Endodermal cell (in vitro differentiated cells): ENCODE measurements at regions not wholly inside any gene's neighbourhood (a gene's known extent, or its start where the extent isn't known, plus 50 kb on each side); places are given as distances from the start of the nearest gene placed in this dataset.

Experiments
- DNase-seq: peaks from one replicate; pipeline ENCODE4 v3.0.0-alpha.2; 2017
- H3K27ac ChIP-seq: 2 replicates; pipeline ENCODE4 v1.5.1; 2013; ENCODE audit warnings: mild to moderate bottlenecking, low read depth, low read length, moderate library complexity
- H3K27me3 ChIP-seq: 2 replicates; pipeline ENCODE4 v1.6.1; 2013; ENCODE audit warnings: mild to moderate bottlenecking, low read length, moderate library complexity; ENCODE audit not compliant: insufficient read depth, control insufficient read depth, poor library complexity, severe bottlenecking
- H3K36me3 ChIP-seq: 2 replicates; pipeline ENCODE4 v1.7.0; 2013; ENCODE audit warnings: mild to moderate bottlenecking, low read length, moderate library complexity; ENCODE audit not compliant: control insufficient read depth, insufficient read depth
- H3K4me1 ChIP-seq: one replicate; pipeline ENCODE4 v1.7.0; 2013; ENCODE audit warnings: low read length; ENCODE audit not compliant: control insufficient read depth, insufficient read depth
- H3K4me3 ChIP-seq: 2 replicates; pipeline ENCODE4 v1.5.1; 2013; ENCODE audit warnings: mild to moderate bottlenecking, low read length, moderate library complexity
- H3K9ac ChIP-seq: 2 replicates; pipeline ENCODE4 v1.6.1; 2013; ENCODE audit warnings: mild to moderate bottlenecking, low read length, moderate library complexity; ENCODE audit not compliant: poor library complexity, severe bottlenecking; ENCODE audit errors: extremely low read depth
- H3K9me3 ChIP-seq: 2 replicates; pipeline ENCODE4 v1.6.1; 2013; ENCODE audit warnings: mild to moderate bottlenecking, low read length, moderate library complexity; ENCODE audit not compliant: control insufficient read depth
- H3K27ac Mint-ChIP-seq: 2 replicates; pipeline ENCODE4 v1.8.0; 2020; ENCODE audit warnings: mixed read lengths
- H3K27me3 Mint-ChIP-seq: 2 replicates; pipeline ENCODE4 v1.8.0; 2021; ENCODE audit warnings: mild to moderate bottlenecking, mixed read lengths; ENCODE audit not compliant: insufficient read depth
- H3K36me3 Mint-ChIP-seq: 2 replicates; pipeline ENCODE4 v1.8.0; 2020; ENCODE audit warnings: low read depth, mixed read lengths
- H3K4me1 Mint-ChIP-seq: 2 replicates; pipeline ENCODE4 v1.8.0; 2020; ENCODE audit warnings: mixed read lengths
- H3K4me3 Mint-ChIP-seq: 2 replicates; pipeline ENCODE4 v1.8.0; 2020; ENCODE audit warnings: mild to moderate bottlenecking, moderate library complexity, mixed read lengths
- H3K9me3 Mint-ChIP-seq: 2 replicates; pipeline ENCODE4 v1.8.0; 2020; ENCODE audit warnings: mild to moderate bottlenecking, mixed read lengths
- WGBS, 2 experiments: methylation state at CpG; one replicate each; pipeline versions ENCODE4 v1.1.5 to v1.1.7; 2013; ENCODE audit warnings: missing lambda C conversion rate in 2 of 2, mixed read lengths in 1 of 2; ENCODE audit not compliant: insufficient coverage in 1 of 2, insufficient read length in 1 of 2; 5-methylcytosine and 5-hydroxymethylcytosine counted together
- TF ChIP-seq, protein P1 (sequence below): fragments of 200-600 bp; sonication (generic); conservative IDR thresholded peaks from 2 replicates; pipeline ENCODE4 v1.5.0; 2021; ENCODE audit warnings: antibody characterized with exemption, mild to moderate bottlenecking

DNA sequence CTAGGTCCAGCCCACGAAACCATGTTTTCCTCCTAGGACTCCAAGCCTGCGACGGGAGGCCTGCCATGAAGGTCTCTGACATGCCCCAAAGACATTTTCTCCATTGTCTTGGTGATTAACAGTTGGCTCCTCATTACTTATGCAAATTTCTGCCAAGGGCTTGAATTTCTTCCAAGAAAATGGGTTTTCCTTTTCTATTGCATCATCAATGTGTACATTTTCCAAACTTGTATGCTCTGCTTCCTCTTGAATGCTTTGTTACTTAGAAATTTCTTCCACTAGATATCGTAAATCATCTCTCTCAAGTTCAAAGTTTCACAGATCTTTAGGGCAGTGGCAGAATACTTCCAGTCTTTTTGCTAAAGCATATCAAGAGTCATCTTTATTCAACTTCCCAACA is 1792.7 kb upstream of the CDH9 start:
- WGBS, 2 experiments = 92 to 97% methylated on average over 4 of the region's 4 CpGs
- H3K27ac Mint-ChIP-seq = no peak overlapping the region
- H3K4me3 ChIP-seq = no peak overlapping the region

DNA sequence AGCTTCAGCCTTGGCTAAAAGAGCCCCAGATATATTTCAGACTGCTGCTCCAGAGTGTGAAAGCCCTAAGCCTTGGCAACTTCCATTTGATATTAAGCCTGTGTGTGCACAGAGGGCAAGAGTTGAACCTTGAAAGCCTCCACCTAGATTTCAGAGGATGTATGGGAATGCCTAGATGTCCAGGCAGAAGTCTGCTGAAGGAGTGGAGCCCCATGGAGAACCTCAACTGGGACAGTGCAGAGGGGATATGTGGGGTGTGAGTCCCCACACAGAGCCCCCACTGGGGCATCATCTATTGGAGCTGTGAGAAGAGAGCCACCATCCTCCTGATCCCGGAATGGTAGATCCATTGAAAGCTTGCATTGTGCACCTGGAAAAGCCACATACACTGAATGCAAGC is 1784.8 kb upstream of the CDH9 start:
- Mint-ChIP-seq H3K4me1 (no peaks in the 10 kb centered on the region), H3K27me3 (no peaks in the 10 kb centered on the region), H3K4me3 (no peak overlapping the region), H3K36me3 (peaks cover 8% of the 10 kb centered on the region), H3K27ac (no peak overlapping the region), H3K9me3 (peaks cover 33% of the 10 kb centered on the region)
- Histone ChIP-seq H3K27me3 (no peaks in the 10 kb centered on the region), H3K9ac (no peak overlapping the region), H3K4me1 (no peaks in the 10 kb centered on the region), H3K27ac (no peak overlapping the region), H3K4me3 (no peak overlapping the region), H3K36me3 (no peaks in the 10 kb centered on the region), H3K9me3 (peaks cover 31% of the 10 kb centered on the region)
- TF ChIP-seq, protein P1, sequence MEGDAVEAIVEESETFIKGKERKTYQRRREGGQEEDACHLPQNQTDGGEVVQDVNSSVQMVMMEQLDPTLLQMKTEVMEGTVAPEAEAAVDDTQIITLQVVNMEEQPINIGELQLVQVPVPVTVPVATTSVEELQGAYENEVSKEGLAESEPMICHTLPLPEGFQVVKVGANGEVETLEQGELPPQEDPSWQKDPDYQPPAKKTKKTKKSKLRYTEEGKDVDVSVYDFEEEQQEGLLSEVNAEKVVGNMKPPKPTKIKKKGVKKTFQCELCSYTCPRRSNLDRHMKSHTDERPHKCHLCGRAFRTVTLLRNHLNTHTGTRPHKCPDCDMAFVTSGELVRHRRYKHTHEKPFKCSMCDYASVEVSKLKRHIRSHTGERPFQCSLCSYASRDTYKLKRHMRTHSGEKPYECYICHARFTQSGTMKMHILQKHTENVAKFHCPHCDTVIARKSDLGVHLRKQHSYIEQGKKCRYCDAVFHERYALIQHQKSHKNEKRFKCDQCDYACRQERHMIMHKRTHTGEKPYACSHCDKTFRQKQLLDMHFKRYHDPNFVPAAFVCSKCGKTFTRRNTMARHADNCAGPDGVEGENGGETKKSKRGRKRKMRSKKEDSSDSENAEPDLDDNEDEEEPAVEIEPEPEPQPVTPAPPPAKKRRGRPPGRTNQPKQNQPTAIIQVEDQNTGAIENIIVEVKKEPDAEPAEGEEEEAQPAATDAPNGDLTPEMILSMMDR = no peak
- no peak for DNase-seq
- 86 to 92% methylated on average over 1 of the region's 1 CpG for WGBS, 2 experiments

More for the DNA sequence above, 1792.7 kb upstream of the CDH9 start:
- no peak overlapping the region for H3K9ac ChIP-seq
- no peak for DNase-seq
- no peaks in the 10 kb centered on the region for H3K36me3 ChIP-seq
- H3K27me3 Mint-ChIP-seq = no peaks in the 10 kb centered on the region
- peaks cover 4% of the 10 kb centered on the region for H3K36me3 Mint-ChIP-seq
- no peaks in the 10 kb centered on the region for H3K27me3 ChIP-seq
- H3K27ac ChIP-seq = no peak overlapping the region
- TF ChIP-seq, protein P1 = no peak
- H3K9me3 Mint-ChIP-seq = peaks cover 13% of the 10 kb centered on the region
- H3K9me3 ChIP-seq = peaks cover 13% of the 10 kb centered on the region
- H3K4me1 Mint-ChIP-seq = no peaks in the 10 kb centered on the region
- no peak overlapping the region for H3K4me3 Mint-ChIP-seq
- no peaks in the 10 kb centered on the region for H3K4me1 ChIP-seq

DNA sequence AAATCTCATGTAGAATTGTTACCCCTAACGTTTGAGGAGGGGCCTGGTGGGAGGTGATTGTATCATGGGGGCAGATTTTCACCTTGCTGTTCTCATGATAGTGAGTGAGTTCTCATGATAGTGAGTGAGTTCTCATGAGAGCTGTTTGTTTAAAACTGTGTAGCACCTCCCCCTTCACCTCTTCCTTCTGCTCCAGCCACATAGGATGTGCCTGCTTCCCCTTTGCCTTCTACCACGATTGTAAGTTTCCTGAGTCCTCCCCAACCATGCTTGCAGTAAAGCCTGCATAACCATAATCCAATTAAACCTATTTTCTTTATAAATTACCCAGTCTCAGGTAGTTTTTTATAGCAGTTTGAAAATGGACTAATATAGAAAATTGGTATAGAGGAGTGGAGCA is 1783.7 kb upstream of the CDH9 start:
- no peaks in the 10 kb centered on the region for H3K27me3 Mint-ChIP-seq

More for the DNA sequence above, 1783.7 kb upstream of the CDH9 start:
- TF ChIP-seq, protein P1 = no peak
- H3K4me1 Mint-ChIP-seq = no peaks in the 10 kb centered on the region
- no peak overlapping the region for H3K4me3 ChIP-seq
- no peaks in the 10 kb centered on the region for H3K4me1 ChIP-seq
- 87% methylated on average over 2 of the region's 2 CpGs; no CpG with 5 or more reads in 1 of the 2 experiments for WGBS, 2 experiments
- H3K9me3 ChIP-seq = peaks cover 31% of the 10 kb centered on the region
- H3K36me3 ChIP-seq = no peaks in the 10 kb centered on the region
- H3K36me3 Mint-ChIP-seq = peaks cover 8% of the 10 kb centered on the region
- DNase-seq = no peak
- H3K9me3 Mint-ChIP-seq = peaks cover 30% of the 10 kb centered on the region
- H3K27ac ChIP-seq = no peak overlapping the region
- H3K9ac ChIP-seq = no peak overlapping the region
- no peaks in the 10 kb centered on the region for H3K27me3 ChIP-seq
- no peak overlapping the region for H3K27ac Mint-ChIP-seq
- no peak overlapping the region for H3K4me3 Mint-ChIP-seq
